GM12872 (cell line): ENCODE measurements at regions not wholly inside any gene's neighbourhood (a gene's known extent, or its start where the extent isn't known, plus 50 kb on each side); places are given as distances from the start of the nearest gene placed in this dataset.

ENCODE experiments used
- TF ChIP-seq, protein P1 (sequence below): IDR thresholded peaks from 3 replicates; pipeline ENCODE4 v1.5.1; 2011; ENCODE audit warnings: low read depth, mild to moderate bottlenecking, low read length, moderate library complexity; ENCODE audit not compliant: insufficient read depth

DNA sequence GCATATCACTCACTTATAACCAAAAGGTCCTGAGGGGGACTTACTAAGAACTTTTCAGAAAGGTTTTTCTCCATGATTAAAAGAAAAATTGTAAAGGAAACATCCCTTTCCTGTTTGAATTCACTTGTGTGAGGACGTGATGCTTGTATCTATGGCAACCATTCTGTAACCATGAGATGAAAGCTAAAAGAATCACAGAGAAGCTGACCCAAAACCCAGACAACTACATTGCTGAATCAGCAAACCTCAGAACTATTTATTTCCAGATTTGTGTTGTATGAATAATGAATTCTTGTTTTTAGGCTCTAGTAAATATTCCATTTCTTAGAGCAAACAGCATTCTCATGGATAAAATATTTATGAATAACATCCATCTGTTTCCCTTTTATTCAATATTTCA is 91.2 kb downstream of the RCHY1 start:
- TF ChIP-seq, protein P1, sequence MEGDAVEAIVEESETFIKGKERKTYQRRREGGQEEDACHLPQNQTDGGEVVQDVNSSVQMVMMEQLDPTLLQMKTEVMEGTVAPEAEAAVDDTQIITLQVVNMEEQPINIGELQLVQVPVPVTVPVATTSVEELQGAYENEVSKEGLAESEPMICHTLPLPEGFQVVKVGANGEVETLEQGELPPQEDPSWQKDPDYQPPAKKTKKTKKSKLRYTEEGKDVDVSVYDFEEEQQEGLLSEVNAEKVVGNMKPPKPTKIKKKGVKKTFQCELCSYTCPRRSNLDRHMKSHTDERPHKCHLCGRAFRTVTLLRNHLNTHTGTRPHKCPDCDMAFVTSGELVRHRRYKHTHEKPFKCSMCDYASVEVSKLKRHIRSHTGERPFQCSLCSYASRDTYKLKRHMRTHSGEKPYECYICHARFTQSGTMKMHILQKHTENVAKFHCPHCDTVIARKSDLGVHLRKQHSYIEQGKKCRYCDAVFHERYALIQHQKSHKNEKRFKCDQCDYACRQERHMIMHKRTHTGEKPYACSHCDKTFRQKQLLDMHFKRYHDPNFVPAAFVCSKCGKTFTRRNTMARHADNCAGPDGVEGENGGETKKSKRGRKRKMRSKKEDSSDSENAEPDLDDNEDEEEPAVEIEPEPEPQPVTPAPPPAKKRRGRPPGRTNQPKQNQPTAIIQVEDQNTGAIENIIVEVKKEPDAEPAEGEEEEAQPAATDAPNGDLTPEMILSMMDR = no peak

DNA sequence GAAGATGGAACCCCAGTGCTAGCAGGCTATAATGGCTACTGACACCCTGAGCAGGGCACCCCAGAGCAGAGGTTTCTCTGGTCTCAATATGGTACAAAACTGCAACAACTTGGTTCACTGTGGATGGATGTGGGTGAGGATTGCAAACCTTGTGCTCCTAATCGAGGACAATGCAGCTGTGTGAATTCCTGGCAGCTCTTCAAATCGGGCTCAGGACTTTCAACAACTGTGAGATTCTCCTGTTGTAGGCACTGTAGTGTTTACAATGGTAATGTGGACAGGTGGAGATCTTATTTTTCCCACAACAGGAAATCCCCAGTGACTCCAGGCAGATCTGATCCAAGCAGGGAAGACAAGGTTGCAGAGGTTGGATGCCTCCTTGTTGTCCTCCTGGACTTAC is 101.5 kb downstream of the RCHY1 start:
- TF ChIP-seq, protein P1 = no peak

DNA sequence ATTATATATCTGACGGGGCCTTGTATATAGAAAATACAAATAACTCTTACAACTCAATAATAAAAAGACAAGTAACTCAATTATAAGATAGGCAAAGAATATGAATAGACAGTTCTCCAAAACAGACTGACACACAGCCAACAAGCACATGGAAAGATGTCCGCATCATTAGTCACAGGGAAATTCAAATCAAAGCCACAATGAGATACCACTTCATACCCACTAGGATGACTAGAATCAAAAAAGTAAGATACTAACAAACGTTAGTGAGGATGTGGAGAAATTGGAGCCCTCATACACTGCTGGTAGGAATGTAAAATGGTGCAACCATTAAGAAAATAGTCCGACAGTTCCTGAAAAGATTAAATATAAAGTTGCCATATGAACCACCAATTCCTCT is 115.7 kb downstream of the RCHY1 start:
- TF ChIP-seq, protein P1 = no peak

DNA sequence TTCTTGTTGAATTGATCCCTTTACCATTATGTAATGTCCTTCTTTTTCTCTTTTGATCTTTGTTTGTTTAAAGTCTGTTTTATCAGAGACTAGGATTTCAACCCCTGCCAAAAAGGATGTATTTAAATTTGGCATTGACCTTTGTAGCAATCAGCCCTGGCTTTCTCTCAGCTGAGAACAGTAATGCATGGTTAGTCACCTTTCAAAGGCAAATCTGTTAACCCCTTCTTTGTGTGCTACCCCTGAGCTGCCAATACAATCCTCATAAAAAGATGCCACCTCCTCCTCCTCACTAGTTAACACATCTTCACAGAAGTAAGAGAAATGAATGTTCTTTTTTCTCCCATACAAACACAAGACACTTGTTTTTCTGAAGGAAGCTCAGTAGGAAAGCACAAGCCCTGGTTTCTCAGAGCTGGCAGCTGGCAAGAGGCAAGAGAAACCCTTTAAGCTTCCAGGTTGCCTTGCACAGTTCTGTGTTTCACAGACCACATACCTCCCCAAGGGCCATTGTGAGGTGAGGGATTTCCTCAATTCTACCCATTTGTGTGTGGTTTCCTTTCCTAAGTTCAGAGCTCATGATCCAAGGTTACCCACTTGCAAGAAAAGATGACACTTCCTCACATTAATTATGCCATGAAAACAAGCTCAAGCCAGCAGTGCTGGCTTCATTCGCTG is 122.6 kb downstream of the RCHY1 start:
- TF ChIP-seq, protein P1 = no peak

DNA sequence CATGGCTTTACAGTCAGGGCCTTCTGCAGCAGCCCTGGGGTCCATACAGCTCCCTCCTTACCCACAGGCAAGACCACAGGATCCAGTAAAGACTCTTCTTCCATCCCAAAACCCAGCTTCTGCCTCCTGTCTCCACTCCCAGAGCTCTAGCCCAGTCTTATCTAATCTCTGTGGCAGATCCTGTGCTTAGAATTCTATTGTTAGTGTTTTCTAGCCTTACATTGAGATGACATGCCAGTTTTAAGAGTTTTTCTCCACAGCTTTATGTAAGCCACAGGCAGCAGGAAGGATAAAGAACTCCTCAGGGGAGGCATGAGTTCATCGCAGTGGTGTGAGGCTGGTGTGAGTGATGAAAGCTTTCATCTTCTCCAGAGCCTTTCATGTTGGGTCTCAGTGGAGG is 129.1 kb downstream of the RCHY1 start:
- TF ChIP-seq, protein P1 = no peak

DNA sequence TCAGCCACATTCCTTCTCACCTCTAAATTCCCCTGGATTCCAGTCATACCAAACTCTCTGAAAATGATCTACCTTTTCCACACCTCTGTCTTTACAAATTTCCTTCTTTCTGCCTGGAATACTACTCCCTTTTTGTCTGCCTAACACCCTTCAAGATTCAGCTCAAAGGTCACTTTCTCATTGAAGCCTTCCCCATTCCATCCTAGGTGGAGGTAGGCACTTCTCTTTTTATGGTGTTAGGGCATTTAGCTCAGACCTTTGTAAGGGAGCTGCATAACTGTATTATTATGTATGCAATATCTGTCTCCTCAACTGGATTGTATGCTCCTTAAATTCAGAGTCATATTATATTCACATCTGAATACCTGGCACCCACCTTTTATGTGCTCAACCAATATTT is 137.7 kb downstream of the RCHY1 start:
- TF ChIP-seq, protein P1 = no peak

DNA sequence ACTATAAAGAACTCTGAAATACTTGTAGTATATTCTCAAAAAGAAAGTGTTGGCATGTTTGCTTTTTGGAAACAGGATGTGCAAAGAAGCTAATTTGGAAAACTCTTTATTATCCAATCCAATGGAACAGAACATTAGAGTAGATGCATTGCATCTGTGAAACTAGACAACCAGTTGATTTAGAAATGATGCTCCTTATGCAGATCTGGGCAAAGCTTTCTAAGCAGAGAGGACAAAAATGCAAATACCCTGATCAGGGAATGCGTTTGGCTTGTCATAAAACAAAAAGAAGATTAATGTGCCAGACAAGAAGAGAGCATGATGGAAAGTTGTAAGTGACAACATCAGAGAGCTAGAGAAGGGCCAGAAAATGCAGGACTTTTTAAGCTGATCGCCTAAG is 142.3 kb downstream of the RCHY1 start:
- TF ChIP-seq, protein P1 = no peak
